ENCODE measurements at regions not wholly inside any gene's neighbourhood (a gene's known extent, or its start where the extent isn't known, plus 50 kb on each side); places are given as distances from the start of the nearest gene placed in this dataset.
"Not testable (repeated sequence)": the region's sequence is repeated elsewhere in the genome, so short reads cannot be mapped to it uniquely, and the experiment has no call there.

GRCh38 chr14:28608851-28609828 lies 157.4 kb upstream of the FOXG1 start:
- DNase-seq (ENCODE audit: insufficient read length, low spot score) = peak; percentile 22
- peak; percentile 82 for FAIRE-seq

- DNase-seq (ENCODE audit: insufficient read length, low spot score) (no peak), FAIRE-seq (no peak)
Measured at GRCh38 chr14:28612414-28612813, 154.2 kb upstream of the FOXG1 start.

GRCh38 chr14:28613532-28613931 lies 153.1 kb upstream of the FOXG1 start:
- no peak for DNase-seq (ENCODE audit: insufficient read length, low spot score)
- no peak for FAIRE-seq

DNA sequence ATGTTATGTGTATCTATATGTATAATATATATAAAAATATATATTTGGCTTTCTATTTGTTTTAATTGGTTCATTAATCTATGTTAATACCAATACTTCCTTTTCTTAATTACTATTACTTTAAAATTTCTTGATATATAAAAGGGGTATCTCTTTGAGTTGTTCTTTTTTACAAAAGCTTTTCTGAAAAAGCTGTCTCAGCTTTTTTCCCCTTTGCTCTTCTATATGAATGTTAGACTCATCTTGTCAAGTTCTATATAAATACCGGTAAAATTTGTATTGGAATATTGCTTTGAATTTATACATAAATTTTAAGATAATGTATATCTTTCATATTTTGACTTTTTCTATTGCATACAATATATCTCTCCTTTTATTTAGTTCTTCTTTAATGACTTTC lies 139.8 kb upstream of the FOXG1 start:
- no peak for FAIRE-seq

GRCh38 chr14:28629328-28630004 lies 137.1 kb upstream of the FOXG1 start:
- no peak for DNase-seq (ENCODE audit: insufficient read length, low spot score)
- peak; percentile 80 for FAIRE-seq

More for the DNA sequence above, 139.8 kb upstream of the FOXG1 start:
- DNase-seq (ENCODE audit: insufficient read length, low spot score) = no peak

DNA sequence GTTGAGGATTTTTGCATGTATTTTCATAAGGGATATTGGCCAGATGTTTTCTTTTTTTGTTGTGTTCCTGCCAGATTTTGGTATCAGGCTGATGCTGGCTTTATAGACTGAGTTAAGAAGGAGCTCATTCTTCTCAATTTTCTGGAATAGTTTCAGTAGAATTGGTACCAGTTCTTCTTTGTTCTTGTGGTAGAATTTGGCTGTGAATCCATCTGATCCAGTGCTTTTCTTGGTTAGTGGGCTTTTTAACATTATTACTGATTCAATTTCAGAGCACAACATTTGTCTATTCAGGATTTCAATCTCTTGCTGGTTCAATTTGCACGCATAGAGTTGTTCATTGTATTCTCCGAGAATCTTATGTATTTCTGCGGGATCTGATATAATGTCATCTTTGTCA lies 136.5 kb upstream of the FOXG1 start:
- DNase-seq (ENCODE audit: insufficient read length, low spot score) (no peak), FAIRE-seq (no peak)

- FAIRE-seq (no peak), DNase-seq (ENCODE audit: insufficient read length, low spot score) (peak; percentile 21)
Measured at GRCh38 chr14:28635387-28635786, 131.2 kb upstream of the FOXG1 start.

GRCh38 chr14:28635816-28636215 lies 130.8 kb upstream of the FOXG1 start:
- FAIRE-seq; DNase-seq (ENCODE audit: insufficient read length, low spot score): not testable (repeated sequence)

DNA sequence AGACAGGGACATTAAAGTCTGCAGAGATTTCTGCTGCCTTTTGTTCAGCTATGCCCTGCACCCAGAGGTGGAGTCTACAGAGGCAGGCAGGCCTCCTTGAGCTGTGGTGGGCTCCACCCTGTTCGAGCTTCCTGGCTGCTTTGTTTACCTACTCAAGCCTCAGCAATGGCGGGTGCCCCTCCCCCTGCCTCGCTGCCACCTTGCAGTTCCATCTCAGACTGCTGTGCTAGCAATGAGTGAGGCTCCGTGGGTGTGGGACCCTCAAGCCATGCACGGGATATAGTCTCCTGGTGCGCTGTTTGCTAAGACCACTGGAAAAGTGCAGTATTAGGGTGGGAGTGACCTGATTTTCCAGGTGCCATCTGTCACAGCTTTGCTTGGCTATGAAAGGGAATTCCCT lies 125.4 kb upstream of the FOXG1 start:
- FAIRE-seq; DNase-seq (ENCODE audit: insufficient read length, low spot score): not testable (repeated sequence)

GRCh38 chr14:28651148-28651547 lies 115.4 kb upstream of the FOXG1 start:
- DNase-seq (ENCODE audit: insufficient read length, low spot score) (no peak), FAIRE-seq (no peak)

DNA sequence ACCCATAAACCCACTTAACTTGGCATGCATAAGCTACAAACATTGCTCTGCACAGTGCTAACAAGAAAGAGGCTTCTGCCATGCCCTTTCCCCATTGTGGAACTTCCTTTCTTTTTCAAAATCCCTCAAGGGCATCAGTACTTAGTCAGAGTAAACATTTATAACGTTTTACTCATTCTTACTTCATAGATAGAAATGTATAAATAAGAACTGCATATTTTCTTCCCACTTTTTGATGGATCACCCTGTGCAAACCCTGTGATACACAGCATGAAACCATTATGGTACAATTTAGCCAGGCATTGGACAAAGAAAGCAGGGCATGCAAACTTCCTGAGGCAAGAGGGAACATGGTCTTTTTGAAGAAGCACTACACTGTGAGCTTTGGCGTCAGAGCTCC lies 113.8 kb upstream of the FOXG1 start:
- DNase-seq (ENCODE audit: insufficient read length, low spot score) (no peak), FAIRE-seq (peak; percentile 71)

DNA sequence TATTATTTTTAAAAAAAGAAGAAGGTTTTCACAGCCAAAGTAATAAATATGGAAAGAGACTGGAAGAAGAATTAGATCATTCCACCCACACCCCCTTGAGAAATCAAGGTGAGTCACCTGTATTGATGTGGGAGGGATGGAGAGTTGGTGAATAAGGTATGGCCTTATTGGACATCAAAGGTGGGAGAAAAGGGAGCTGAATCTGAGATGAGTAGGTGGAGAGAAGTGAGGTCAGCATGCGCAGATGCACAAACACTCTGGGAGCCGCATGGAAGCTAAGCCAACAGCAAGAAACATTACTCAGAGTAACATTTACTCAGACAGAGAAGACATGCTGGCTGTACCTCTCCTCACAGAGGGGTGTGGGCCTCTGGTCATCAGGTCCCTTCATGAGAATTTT lies 113.1 kb upstream of the FOXG1 start:
- DNase-seq (ENCODE audit: insufficient read length, low spot score) (no peak), FAIRE-seq (peak; percentile 89)

DNA sequence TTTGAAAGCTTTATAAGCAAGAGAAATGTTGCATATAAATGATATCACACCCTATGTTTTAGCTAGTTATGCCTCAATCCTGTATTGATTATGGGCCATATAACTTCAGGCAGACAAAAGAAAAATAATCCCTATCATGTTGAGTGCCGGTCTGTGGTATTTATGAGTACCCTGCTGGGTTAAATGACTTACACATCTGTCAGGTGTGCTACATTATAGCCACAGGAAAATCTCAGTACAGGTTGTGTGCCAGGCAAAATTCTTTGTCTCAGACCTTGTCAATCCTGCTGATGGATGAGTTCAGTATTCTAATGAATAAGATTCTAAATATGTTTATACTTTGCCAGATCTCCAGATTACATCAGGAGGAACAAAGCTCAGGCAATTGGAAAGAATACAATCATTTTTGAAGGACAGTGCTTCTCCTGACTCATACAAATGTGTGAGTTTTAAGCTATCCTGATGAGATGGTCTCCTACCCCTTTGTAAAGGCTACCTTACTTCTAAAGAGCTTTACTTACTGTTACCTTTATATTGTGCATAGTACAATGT lies 109.8 kb upstream of the FOXG1 start:
- no peak for FAIRE-seq
- DNase-seq (ENCODE audit: insufficient read length, low spot score) = no peak

DNA sequence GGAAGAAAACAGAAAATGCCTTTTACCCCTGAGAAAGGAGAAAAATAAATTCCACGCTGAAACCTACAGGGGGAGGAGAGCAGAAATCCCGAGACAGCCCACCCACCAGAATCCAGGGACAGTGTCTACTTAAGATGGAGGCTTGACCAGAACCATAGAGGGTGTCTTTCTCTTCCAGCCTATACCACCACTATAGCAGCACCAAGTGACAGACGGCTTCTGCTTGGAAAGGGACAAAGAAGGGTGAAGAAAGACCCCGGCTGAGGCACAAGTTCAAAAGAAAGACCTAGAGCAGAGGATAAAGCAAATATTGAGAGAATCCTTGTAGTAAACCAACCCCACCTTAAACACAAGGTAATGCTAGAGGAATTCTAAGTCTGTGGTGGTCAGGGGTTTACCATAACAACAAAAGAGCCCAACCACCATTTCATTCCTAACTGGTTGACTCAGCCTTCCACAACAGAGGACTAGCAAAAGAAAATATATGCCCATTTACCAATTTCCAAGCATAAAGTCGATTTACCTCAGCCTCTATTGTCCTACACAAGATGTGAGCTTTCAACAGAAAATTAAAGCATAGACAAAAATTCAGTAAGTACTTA lies 105.3 kb upstream of the FOXG1 start:
- FAIRE-seq = peak; percentile 74
- DNase-seq (ENCODE audit: insufficient read length, low spot score) = peak; percentile 32

DNA sequence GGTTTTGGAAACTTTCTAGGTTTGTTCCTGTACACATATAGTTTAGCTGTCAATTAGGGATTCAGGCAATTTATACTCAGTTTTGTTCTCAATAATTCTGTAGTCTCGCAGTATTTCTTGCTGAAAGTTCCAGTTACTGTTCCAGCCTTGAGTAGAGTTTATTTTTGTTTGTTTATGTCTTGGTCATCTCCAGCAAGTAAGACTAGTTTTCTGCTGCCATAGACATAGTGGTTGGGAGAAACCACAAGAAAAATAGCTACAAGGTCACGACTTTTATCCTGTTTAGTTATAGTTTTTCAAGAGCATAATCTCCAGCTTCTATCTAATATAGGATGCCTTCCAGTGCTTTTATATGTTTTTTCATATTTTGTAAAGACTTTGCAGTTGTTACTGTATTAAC lies 99.6 kb upstream of the FOXG1 start:
- DNase-seq (ENCODE audit: insufficient read length, low spot score) (no peak), FAIRE-seq (no peak)

DNA sequence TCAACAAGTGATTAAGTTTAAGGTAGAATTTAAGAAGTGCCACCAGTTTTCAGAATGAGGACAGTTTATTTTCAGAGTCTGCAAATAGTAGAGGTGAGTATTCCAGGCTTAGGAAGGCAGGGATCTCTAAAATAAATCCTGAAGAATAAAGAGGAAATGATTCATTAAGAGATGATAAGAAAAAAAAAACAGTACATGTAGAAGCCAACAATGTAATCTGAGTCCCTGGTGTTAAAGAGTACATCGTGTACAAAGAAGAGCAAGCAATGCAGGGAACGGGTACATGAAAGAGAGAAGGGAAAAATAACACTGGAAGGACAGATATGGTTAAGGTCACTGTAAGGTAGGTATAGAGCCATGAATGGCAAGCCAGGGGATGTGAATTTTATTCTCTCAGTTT lies 95.2 kb upstream of the FOXG1 start:
- FAIRE-seq (peak; percentile 84), DNase-seq (ENCODE audit: insufficient read length, low spot score) (no peak)

GRCh38 chr14:28673056-28673455 lies 93.5 kb upstream of the FOXG1 start:
- FAIRE-seq = peak; percentile 13
- no peak for DNase-seq (ENCODE audit: insufficient read length, low spot score)

- FAIRE-seq (peak; percentile 99), DNase-seq (ENCODE audit: insufficient read length, low spot score) (peak; percentile 24)
Measured at GRCh38 chr14:28676479-28676878, 90.1 kb upstream of the FOXG1 start.

DNA sequence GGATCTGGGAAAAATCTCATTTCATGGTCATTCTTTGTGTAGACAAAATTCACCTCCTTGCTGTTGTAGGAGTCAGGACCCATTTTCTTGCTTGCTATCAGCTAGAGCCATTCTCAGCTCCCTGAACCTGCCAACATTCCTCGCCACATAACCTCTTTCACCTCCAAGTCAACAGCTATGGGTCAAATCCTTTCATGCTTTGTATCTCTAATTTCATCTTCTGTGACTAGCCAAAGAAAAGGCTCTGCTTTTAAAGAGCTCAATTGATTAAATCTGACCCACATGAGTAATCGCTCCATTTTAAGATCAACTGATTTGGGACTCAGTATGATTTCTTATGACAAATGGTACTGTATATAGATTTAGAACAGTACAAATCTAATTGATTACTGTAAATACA lies 89.2 kb upstream of the FOXG1 start:
- no peak for FAIRE-seq
- DNase-seq (ENCODE audit: insufficient read length, low spot score) = no peak

GRCh38 chr14:28678887-28679286 lies 87.7 kb upstream of the FOXG1 start:
- no peak for FAIRE-seq
- no peak for DNase-seq (ENCODE audit: insufficient read length, low spot score)

- DNase-seq (ENCODE audit: insufficient read length, low spot score) = no peak
- peak; percentile 13 for FAIRE-seq
Measured at GRCh38 chr14:28681681-28682080, 84.9 kb upstream of the FOXG1 start.

All from HTR-8/SVneo (cell line).